ENCODE measurements at regions not wholly inside any gene's neighbourhood (a gene's known extent, or its start where the extent isn't known, plus 50 kb on each side); places are given as distances from the start of the nearest gene placed in this dataset.

GRCh38 chr13:62434081-62434480 lies 1018.4 kb upstream of the PCDH20 start:
- TF ChIP-seq, protein P1, sequence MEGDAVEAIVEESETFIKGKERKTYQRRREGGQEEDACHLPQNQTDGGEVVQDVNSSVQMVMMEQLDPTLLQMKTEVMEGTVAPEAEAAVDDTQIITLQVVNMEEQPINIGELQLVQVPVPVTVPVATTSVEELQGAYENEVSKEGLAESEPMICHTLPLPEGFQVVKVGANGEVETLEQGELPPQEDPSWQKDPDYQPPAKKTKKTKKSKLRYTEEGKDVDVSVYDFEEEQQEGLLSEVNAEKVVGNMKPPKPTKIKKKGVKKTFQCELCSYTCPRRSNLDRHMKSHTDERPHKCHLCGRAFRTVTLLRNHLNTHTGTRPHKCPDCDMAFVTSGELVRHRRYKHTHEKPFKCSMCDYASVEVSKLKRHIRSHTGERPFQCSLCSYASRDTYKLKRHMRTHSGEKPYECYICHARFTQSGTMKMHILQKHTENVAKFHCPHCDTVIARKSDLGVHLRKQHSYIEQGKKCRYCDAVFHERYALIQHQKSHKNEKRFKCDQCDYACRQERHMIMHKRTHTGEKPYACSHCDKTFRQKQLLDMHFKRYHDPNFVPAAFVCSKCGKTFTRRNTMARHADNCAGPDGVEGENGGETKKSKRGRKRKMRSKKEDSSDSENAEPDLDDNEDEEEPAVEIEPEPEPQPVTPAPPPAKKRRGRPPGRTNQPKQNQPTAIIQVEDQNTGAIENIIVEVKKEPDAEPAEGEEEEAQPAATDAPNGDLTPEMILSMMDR (IDR thresholded peaks at IDR 0.05 in 2 of 3, conservative IDR thresholded peaks at IDR 0.05 in 1 of 3; ENCODE audit: borderline replicate concordance in 1 of 3, insufficient read depth in 1 of 3, low read depth in 2 of 3, low read length in 2 of 3): no peak
- no peak for TF ChIP-seq TCF7L2 (IDR thresholded peaks at IDR 0.05; ENCODE audit: borderline replicate concordance, extremely low read depth, insufficient read depth, insufficient read length)
- no peak for TF ChIP-seq SP1 (IDR thresholded peaks at IDR 0.05; ENCODE audit: low read depth)
- TF ChIP-seq, protein P2, sequence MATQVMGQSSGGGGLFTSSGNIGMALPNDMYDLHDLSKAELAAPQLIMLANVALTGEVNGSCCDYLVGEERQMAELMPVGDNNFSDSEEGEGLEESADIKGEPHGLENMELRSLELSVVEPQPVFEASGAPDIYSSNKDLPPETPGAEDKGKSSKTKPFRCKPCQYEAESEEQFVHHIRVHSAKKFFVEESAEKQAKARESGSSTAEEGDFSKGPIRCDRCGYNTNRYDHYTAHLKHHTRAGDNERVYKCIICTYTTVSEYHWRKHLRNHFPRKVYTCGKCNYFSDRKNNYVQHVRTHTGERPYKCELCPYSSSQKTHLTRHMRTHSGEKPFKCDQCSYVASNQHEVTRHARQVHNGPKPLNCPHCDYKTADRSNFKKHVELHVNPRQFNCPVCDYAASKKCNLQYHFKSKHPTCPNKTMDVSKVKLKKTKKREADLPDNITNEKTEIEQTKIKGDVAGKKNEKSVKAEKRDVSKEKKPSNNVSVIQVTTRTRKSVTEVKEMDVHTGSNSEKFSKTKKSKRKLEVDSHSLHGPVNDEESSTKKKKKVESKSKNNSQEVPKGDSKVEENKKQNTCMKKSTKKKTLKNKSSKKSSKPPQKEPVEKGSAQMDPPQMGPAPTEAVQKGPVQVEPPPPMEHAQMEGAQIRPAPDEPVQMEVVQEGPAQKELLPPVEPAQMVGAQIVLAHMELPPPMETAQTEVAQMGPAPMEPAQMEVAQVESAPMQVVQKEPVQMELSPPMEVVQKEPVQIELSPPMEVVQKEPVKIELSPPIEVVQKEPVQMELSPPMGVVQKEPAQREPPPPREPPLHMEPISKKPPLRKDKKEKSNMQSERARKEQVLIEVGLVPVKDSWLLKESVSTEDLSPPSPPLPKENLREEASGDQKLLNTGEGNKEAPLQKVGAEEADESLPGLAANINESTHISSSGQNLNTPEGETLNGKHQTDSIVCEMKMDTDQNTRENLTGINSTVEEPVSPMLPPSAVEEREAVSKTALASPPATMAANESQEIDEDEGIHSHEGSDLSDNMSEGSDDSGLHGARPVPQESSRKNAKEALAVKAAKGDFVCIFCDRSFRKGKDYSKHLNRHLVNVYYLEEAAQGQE (IDR thresholded peaks at IDR 0.05; ENCODE audit: low read depth): no peak
- TF ChIP-seq POLR2A (IDR thresholded peaks at IDR 0.05; ENCODE audit: borderline replicate concordance, extremely low read depth, insufficient read depth, insufficient read length): no peak
- no peak for TF ChIP-seq ZFX (IDR thresholded peaks at IDR 0.05)
- no peak for TF ChIP-seq SRF (IDR thresholded peaks at IDR 0.05; ENCODE audit: low read depth)
- no peak for TF ChIP-seq EZH2 (IDR thresholded peaks at IDR 0.05)
- TF ChIP-seq SIN3A (IDR thresholded peaks at IDR 0.05; ENCODE audit: low read depth): no peak
- TF ChIP-seq, protein P3, sequence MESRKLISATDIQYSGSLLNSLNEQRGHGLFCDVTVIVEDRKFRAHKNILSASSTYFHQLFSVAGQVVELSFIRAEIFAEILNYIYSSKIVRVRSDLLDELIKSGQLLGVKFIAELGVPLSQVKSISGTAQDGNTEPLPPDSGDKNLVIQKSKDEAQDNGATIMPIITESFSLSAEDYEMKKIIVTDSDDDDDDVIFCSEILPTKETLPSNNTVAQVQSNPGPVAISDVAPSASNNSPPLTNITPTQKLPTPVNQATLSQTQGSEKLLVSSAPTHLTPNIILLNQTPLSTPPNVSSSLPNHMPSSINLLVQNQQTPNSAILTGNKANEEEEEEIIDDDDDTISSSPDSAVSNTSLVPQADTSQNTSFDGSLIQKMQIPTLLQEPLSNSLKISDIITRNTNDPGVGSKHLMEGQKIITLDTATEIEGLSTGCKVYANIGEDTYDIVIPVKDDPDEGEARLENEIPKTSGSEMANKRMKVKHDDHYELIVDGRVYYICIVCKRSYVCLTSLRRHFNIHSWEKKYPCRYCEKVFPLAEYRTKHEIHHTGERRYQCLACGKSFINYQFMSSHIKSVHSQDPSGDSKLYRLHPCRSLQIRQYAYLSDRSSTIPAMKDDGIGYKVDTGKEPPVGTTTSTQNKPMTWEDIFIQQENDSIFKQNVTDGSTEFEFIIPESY (IDR thresholded peaks at IDR 0.05; ENCODE audit: extremely low read depth, insufficient replicate concordance, low read length): no peak
- TF ChIP-seq RAD21 (IDR thresholded peaks at IDR 0.05; ENCODE audit: low read depth): no peak
- TF ChIP-seq ATF3 (IDR thresholded peaks at IDR 0.05): no peak

Measured in HCT116 (cell line).